GM19240 (cell line): ENCODE measurements at regions not wholly inside any gene's neighbourhood (a gene's known extent, or its start where the extent isn't known, plus 50 kb on each side); places are given as distances from the start of the nearest gene placed in this dataset.

ENCODE experiments used
- DNase-seq: peaks from one replicate; pipeline ENCODE4 v3.0.0; 2011; ENCODE audit warnings: low spot score; ENCODE audit not compliant: insufficient read length

- no peak for DNase-seq
These were observed 104.0 kb downstream of the VEGFA start for GRCh38 chr6:43873806-43874714.

DNA sequence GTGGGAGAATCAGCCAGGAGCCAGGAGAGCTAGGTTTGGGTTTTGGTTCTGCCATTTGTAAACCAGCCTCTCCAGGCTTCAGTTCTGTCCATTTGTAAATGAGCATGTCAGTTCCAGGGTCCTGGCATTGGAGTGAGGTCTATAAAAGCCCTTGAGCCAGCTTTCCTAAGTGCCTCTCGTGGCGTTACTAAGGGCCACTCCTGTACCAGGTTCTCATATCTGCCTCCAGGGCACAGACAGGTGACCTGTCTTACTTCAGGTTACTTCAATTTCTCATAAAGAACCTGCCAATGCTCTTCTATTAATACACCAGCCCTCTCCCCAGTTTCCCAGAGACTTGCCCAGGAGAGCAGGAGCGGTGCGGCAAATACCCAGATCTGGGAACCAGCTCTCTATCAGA is 101.9 kb downstream of the VEGFA start:
- DNase-seq = no peak

DNA sequence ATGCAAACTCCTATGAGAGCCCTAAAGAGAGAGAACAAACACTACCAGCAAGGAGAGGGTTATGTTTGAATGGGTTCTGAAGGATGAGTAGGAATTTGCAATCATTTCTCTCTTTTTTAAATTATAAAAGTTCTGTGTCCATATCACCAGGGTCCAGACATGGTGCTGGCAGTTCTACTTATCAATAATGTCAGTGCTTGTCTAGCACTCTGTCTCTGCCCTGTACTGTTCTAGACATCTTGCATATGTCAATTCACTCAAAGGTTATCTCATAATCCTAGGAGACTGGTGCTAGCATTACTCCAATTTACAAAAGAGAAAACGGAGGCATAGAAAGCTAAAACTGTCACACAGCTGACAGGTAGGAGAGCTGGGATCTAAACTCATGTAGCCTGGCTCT is 101.3 kb downstream of the VEGFA start:
- DNase-seq = no peak

DNA sequence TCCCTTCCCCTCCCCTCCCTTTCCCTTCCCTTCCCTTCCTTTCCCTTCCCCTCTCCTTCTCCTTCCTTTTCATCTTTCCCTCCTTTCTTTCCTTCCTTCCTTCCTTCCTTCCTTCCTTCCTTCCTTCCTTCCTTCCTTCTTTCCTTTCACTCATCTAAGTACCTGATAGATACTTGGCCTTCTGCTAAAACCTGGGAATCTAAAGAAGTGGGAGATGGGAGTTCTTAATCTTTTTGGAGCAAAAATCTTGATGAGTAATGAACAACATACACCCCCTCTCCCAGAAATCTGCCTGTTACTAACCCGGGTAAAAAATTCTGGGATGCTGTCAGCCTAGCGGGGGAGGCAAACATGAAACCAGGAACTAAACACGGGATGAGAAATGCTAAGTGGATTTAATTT is 100.7 kb downstream of the VEGFA start:
- DNase-seq = no peak

GRCh38 chr6:43869792-43870659 is 100.0 kb downstream of the VEGFA start:
- no peak for DNase-seq

GRCh38 chr6:43869079-43869710 is 99.2 kb downstream of the VEGFA start:
- no peak for DNase-seq

- DNase-seq = no peak
These were observed 98.5 kb downstream of the VEGFA start for GRCh38 chr6:43868467-43868866.

GRCh38 chr6:43867996-43868395 is 98.0 kb downstream of the VEGFA start:
- DNase-seq = no peak

- DNase-seq = no peak
These were observed 97.2 kb downstream of the VEGFA start for GRCh38 chr6:43867246-43867645.

- DNase-seq = no peak
These were observed 96.1 kb downstream of the VEGFA start for GRCh38 chr6:43865932-43866645.

DNA sequence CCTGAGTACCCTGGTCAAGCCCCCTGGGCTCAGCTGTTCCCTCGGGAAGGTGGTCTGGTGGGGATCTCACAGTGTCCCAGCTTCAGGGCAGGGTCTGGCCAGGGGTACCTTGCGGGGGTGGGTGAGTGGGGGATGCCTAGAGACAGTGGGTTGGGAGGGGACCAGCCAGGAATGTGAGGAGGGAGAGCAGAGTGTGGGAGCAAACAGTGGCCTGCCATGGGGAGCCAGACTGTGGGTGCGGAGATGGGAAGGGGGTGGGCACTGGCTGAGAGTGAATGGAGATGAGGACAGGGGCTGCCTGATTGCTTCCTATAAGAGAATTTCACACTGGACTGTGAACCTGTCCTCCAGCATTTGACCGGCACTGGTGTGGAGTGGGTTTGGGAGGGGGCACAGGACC is 95.1 kb downstream of the VEGFA start:
- DNase-seq = no peak

DNA sequence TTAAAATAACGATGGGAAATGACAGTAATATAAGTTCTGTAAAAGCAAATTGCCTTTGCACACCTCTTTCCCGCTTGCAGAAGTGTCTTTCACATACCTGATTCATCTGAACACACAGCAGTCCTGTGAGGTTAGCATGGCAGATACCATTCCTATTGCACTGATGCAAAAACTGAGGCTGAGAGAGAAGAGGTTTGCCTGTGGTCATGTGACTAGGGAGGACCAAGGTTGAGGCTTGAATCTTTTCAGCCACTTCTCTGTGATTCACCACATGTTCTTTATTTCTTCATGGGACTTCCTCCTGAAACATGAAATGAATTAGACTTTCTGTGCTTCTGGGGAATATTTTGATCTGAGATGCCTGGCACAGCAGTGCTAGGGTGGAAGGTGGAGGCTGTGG is 92.9 kb downstream of the VEGFA start:
- no peak for DNase-seq

GRCh38 chr6:43861212-43861894 is 91.3 kb downstream of the VEGFA start:
- DNase-seq = no peak

DNA sequence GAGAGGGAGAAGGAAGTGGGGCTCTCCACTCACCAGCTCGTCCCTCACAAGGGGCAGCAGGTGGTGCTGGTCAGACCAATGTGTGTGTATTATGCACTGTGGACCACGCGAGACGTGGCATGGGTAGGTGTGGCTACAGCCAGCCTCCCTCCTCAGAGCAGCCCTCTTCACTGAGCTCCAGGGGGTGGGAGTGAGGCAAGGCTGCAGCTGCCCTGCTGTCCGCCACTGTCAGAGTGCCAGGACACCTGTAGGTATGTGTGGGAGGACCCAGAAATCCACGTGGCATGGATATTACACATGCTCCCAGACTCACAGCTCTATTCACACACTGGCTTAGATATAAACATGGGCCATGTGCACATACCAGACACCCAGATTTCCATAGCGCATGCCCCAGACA is 90.3 kb downstream of the VEGFA start:
- no peak for DNase-seq

DNA sequence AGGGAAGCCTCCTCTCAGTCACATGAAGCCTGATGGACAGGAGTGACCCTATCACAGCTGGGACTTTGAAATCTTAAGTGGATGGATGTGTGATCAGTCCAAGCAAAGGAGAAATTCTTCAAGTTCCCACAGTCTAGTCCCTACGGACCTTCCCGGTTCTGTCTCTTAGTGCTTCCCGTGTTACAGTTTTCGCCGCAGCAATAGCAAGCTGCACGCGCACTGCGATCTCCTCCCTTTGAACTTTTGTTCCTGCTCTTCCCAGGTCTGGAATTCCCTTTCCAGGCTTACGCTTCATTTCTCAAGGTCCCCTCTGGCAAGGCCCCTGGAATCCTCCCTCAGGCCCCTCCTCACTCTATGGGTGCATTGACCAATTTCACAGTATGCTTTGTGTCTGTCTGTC is 89.2 kb downstream of the VEGFA start:
- DNase-seq = no peak

DNA sequence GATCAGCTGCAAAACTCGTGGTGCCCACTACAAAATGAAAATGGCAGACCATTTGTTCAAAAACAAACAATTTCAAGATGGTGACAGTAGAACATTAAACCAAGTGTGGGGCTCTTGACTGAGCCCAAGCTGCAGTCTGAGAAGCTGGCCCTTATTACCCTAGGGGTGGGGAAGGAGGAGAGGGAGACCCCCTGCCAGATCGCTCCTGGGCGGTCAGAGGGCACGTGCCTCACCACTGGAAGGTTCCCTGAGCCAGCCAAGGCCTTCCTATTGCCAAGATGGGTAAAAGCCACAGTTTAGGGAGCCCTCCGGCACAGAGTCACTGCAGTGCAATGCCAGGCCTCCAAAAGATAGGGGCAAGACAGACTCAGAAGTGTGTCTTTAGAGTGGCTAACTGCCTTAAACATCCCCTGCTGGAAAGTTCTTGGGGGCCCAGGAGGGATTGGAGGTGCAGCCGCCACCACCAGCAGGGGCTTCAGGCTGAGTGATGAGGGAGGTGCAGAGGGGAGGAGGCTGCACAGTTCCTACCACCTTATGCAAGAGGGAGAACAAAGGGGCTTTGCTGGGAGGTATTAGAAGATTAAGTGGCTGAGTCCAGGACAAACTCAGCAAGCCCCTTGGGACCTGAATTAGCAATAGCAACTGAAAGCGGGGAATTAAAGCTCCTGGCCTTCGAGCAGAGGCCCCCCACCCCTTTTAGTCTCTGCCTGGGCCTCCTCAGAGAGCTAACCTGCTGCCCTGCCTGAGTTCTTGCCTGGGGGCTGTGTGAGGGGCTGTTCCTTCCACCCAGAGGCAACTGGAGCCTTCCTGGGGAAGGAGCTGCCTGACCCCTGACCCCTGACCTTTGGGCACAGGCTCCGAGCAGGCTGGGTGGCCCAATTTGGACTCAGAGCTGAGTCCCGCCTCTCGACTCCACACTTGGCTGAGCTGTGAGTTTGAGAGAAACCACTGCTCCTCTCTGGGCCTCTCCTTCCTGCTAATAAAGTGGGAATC is 88.4 kb downstream of the VEGFA start:
- DNase-seq = no peak

DNA sequence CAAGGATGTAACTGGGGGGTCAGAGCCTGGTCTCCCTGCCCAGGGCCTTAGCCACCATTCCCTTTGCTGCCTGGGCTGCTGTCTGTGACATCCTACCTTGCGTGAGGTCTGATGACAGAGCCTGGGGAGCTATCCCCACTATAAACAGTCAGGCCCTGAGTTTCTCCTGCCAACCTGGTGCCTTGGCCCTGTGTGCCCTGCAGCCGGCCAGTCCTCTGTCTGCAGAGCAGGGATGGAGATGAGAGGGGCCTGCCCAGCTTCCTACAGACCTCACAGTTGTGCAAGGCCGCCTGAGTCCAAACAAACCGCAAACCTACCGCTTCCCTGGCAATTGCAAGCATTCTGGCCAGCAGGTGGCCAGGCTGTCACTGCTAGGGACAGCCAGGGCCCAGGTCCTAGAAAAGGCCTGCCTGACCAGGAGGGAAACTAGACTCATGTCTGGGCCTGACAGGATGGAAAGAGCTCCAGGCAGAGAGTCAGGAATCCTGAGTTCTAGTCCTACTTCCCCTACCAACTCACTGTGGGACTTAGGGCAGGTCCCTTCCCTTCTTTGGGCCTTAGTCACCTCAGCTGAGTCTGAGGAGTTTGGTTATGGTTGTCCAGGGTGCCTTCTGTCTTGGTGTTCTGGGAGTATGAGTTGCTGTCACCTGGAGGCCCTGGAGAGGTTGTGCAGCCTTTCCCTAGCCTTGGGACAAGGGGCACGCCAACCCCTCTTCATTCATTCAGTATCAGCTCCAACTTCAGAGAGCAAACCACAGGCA is 86.2 kb downstream of the VEGFA start:
- no peak for DNase-seq

DNA sequence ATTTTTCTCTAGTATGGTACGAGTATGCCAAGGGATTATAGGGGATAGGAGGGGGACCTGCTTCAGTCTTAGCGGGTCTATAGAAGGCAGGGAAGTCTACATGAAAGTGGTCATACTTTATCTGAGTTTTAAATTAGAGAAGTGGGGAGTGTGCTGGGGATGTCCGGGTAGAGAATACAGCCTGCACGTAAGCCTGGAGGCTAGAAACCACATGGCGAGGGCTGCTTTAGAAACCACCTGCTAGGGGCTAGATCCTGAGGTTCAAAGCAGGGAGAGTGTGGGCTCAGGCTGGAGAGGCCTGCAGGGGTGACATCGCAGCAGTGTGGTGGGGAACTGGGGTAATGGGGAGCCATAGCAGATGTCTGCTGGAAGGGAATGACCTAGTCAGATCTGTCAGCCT is 85.2 kb downstream of the VEGFA start:
- DNase-seq = no peak
